H1 (cell line): ENCODE measurements at regions not wholly inside any gene's neighbourhood (a gene's known extent, or its start where the extent isn't known, plus 50 kb on each side); places are given as distances from the start of the nearest gene placed in this dataset.

Experiments
- CTCF ChIA-PET: fragments of 300-600 bp; sonication (Branson Sonifier 250); formaldehyde crosslinking; loops from one replicate; lab custom pipeline; 2021; ENCODE audit not compliant: partially characterized antibody; lab: Charles Lee
- POLR2A ChIA-PET: fragments of 300-600 bp; sonication (Branson Sonifier 250); formaldehyde crosslinking; loops from one replicate; lab custom pipeline; 2021; ENCODE audit warnings: inconsistent platforms; ENCODE audit not compliant: partially characterized antibody; lab: Charles Lee
- DNase-seq, 2 experiments: peaks; one replicate each; pipeline versions ENCODE4 v3.0.0 to v3.0.0-alpha.2; 2010 to 2022; ENCODE audit warnings: low spot score in 2 of 2, low read depth in 1 of 2, mixed read lengths in 1 of 2
- FAIRE-seq: peaks from 2 replicates; lab custom pipeline; 2011; peaks lifted over from hg19 to GRCh38; lab: Jason Lieb, UNC
- H2AFZ ChIP-seq: 2 replicates; pipeline ENCODE4 v1.8.1; 2012; ENCODE audit warnings: low read length, inconsistent platforms
- H2AK5ac ChIP-seq: 2 replicates; pipeline ENCODE4 v1.6.1; 2013; ENCODE audit warnings: low read depth, low read length
- H2BK120ac ChIP-seq: replicated peaks from 2 replicates; pipeline ENCODE3; 2013; ENCODE audit warnings: low read depth, low read length, inconsistent platforms
- H2BK12ac ChIP-seq: 2 replicates; pipeline ENCODE4 v1.6.1; 2013; ENCODE audit warnings: low read depth, low read length
- H2BK15ac ChIP-seq: 2 replicates; pipeline ENCODE4 v1.6.1; 2013; ENCODE audit warnings: low read length
- H2BK20ac ChIP-seq: 2 replicates; pipeline ENCODE4 v1.6.1; 2013; ENCODE audit warnings: low read length
- H2BK5ac ChIP-seq: 2 replicates; pipeline ENCODE4 v1.6.1; 2013; ENCODE audit warnings: low read depth, low read length
- H3K14ac ChIP-seq: 2 replicates; pipeline ENCODE4 v1.6.1; 2013; ENCODE audit warnings: inconsistent platforms; ENCODE audit not compliant: insufficient read length
- H3K18ac ChIP-seq: 2 replicates; pipeline ENCODE4 v1.6.1; 2013; ENCODE audit warnings: low read length; ENCODE audit errors: extremely low read depth
- H3K23ac ChIP-seq: 2 replicates; pipeline ENCODE4 v1.6.1; 2013; ENCODE audit warnings: inconsistent platforms; ENCODE audit not compliant: insufficient read length
- H3K23me2 ChIP-seq: 2 replicates; pipeline ENCODE4 v1.6.1; 2013; ENCODE audit warnings: low read depth, low read length
- H3K27ac ChIP-seq: 2 replicates; pipeline ENCODE4 v1.6.1; 2011; ENCODE audit warnings: low read depth, low read length, inconsistent platforms
- H3K27me3 ChIP-seq, 4 experiments: replicated peaks in 1 of 4; 1 replicate in 1 of 4; 2 replicates in 3 of 4; pipeline versions ENCODE4 v1.6.1 to v1.8.1; 2011 to 2013; ENCODE audit warnings: low read length in 3 of 4, mild to moderate bottlenecking in 3 of 4, inconsistent platforms in 2 of 4, mixed read lengths in 2 of 4, moderate library complexity in 1 of 4; ENCODE audit not compliant: control insufficient read depth in 3 of 4, insufficient read depth in 3 of 4; ENCODE audit errors: extremely low read depth in 1 of 4
- H3K36me3 ChIP-seq, 4 experiments: 2 replicates each; pipeline versions ENCODE4 v1.6.1 to v1.8.1; 2011 to 2013; ENCODE audit warnings: mild to moderate bottlenecking in 4 of 4, low read length in 3 of 4, moderate library complexity in 2 of 4, control low read depth in 1 of 4, inconsistent platforms in 1 of 4; ENCODE audit not compliant: insufficient read depth in 4 of 4, control insufficient read depth in 2 of 4
- H3K4ac ChIP-seq: replicated peaks from 2 replicates; pipeline ENCODE3; 2013; ENCODE audit warnings: low read length, low read depth, mixed read lengths, inconsistent platforms; ENCODE audit not compliant: insufficient read length
- H3K4me1 ChIP-seq, 4 experiments: replicated peaks in 1 of 4; 1 replicate in 1 of 4; 2 replicates in 3 of 4; pipeline versions ENCODE4 v1.6.1 to v1.8.1; 2011 to 2013; ENCODE audit warnings: low read length in 3 of 4, inconsistent platforms in 2 of 4, mixed read lengths in 1 of 4; ENCODE audit not compliant: insufficient read depth in 4 of 4, control insufficient read depth in 3 of 4
- H3K4me2 ChIP-seq, 2 experiments: 2 replicates each; pipeline versions ENCODE4 v1.6.1 to v1.8.1; 2011 to 2013; ENCODE audit warnings: low read depth in 2 of 2, low read length in 2 of 2, control low read depth in 1 of 2, inconsistent platforms in 1 of 2, mild to moderate bottlenecking in 1 of 2; ENCODE audit not compliant: insufficient read depth in 1 of 2
- H3K4me3 ChIP-seq, 4 experiments: fragments of 200-600, 300-600 bp in 1 of 4; sonication (generic), shearing (Covaris generic), sonication (Bioruptor Twin) in 1 of 4; 2 replicates each; pipeline versions ENCODE4 v1.5.1 to v1.8.1; 2011 to 2016; ENCODE audit warnings: low read length in 4 of 4, low read depth in 3 of 4, control low read depth in 2 of 4, inconsistent platforms in 2 of 4, mild to moderate bottlenecking in 2 of 4, mixed read lengths in 1 of 4, moderate library complexity in 1 of 4; ENCODE audit not compliant: insufficient read depth in 2 of 4; ENCODE audit errors: extremely low read depth in 1 of 4
- H3K56ac ChIP-seq: replicated peaks from 2 replicates; pipeline ENCODE3; 2013; ENCODE audit warnings: low read depth, mild to moderate bottlenecking, mixed read lengths, low read length, inconsistent platforms; ENCODE audit not compliant: insufficient read length
- H3K79me1 ChIP-seq: 2 replicates; pipeline ENCODE4 v1.6.1; 2013; ENCODE audit warnings: low read depth, low read length, control low read depth
- H3K79me2 ChIP-seq, 2 experiments: 2 replicates each; pipeline versions ENCODE4 v1.6.1 to v1.8.1; 2012 to 2013; ENCODE audit warnings: low read length in 2 of 2, mild to moderate bottlenecking in 2 of 2, inconsistent platforms in 1 of 2; ENCODE audit not compliant: insufficient read depth in 2 of 2, control insufficient read depth in 1 of 2
- H3K9ac ChIP-seq, 4 experiments: replicated peaks in 1 of 4; 1 replicate in 1 of 4; 2 replicates in 3 of 4; pipeline versions ENCODE4 v1.6.1 to v1.8.1; 2011 to 2013; ENCODE audit warnings: low read depth in 3 of 4, low read length in 3 of 4, control low read depth in 2 of 4, mild to moderate bottlenecking in 2 of 4, moderate library complexity in 2 of 4, inconsistent platforms in 1 of 4; ENCODE audit errors: extremely low read depth in 1 of 4
- H3K9me3 ChIP-seq, 2 experiments: 2 replicates each; pipeline versions ENCODE4 v1.6.1 to v1.8.1; 2012 to 2013; ENCODE audit warnings: mild to moderate bottlenecking in 2 of 2, moderate library complexity in 2 of 2, control low read depth in 1 of 2, inconsistent platforms in 1 of 2, low read depth in 1 of 2, low read length in 1 of 2, mixed read lengths in 1 of 2; ENCODE audit not compliant: insufficient read depth in 2 of 2
- H4K20me1 ChIP-seq, 2 experiments: replicated peaks in 1 of 2; 2 replicates each; pipeline versions ENCODE3 to v1.8.1; 2011 to 2013; ENCODE audit warnings: inconsistent platforms in 2 of 2, low read length in 2 of 2, mild to moderate bottlenecking in 1 of 2; ENCODE audit not compliant: insufficient read depth in 2 of 2, control insufficient read depth in 1 of 2
- H4K5ac ChIP-seq: 2 replicates; pipeline ENCODE4 v1.6.1; 2013; ENCODE audit warnings: low read length, low read depth, mixed read lengths, inconsistent platforms; ENCODE audit not compliant: insufficient read length
- H4K8ac ChIP-seq: 2 replicates; pipeline ENCODE4 v1.8.0; 2013; ENCODE audit warnings: mild to moderate bottlenecking, moderate library complexity, low read length, inconsistent platforms; ENCODE audit not compliant: insufficient read depth; ENCODE audit errors: extremely low read depth
- H4K91ac ChIP-seq: replicated peaks from 2 replicates; pipeline ENCODE3; 2013; ENCODE audit warnings: low read length, mixed read lengths, inconsistent platforms; ENCODE audit not compliant: insufficient read length
- KDM5A ChIP-seq: fragments of 200-600 bp; IDR thresholded peaks from 2 replicates; pipeline ENCODE4 v1.7.1; 2012; ENCODE audit warnings: mild to moderate bottlenecking, low read length, inconsistent platforms, mixed read lengths
- MAX ChIP-seq: IDR thresholded peaks from 2 replicates; pipeline ENCODE4 v1.6.1; 2012; ENCODE audit warnings: inconsistent platforms
- PHF8 ChIP-seq: fragments of 200-600 bp; sonication (generic); conservative IDR thresholded peaks from 2 replicates; pipeline ENCODE4 v1.7.1; 2012; ENCODE audit warnings: low read depth, mild to moderate bottlenecking, inconsistent platforms, low read length, moderate library complexity
- WGBS, 2 experiments: shearing (Covaris generic) in 1 of 2; methylation state at CpG; one replicate each; pipeline versions ENCODE4 v1.1.6 to v1.1.7; 2013 to 2015; ENCODE audit warnings: low lambda C conversion rate in 2 of 2, mixed read lengths in 2 of 2, inconsistent platforms in 1 of 2, low coverage in 1 of 2, missing lambda C conversion rate in 1 of 2; ENCODE audit not compliant: insufficient replicate concordance in 2 of 2, insufficient coverage in 1 of 2, insufficient read length in 1 of 2; ENCODE audit errors: extremely low coverage in 1 of 2, missing lambda C conversion rate in 1 of 2; 5-methylcytosine and 5-hydroxymethylcytosine counted together

GRCh38 chr5:165783024-165783423 lies 2277.6 kb downstream of the MAT2B start:
- no peak overlapping the region for H4K91ac ChIP-seq
- TF ChIP-seq PHF8, result no peak
- TF ChIP-seq MAX, result no peak
- no peak for TF ChIP-seq KDM5A
- TF ChIP-seq, all 59 proteins: peak for 0
- H3K27me3 ChIP-seq, result no peaks in the 10 kb centered on the region
- no peaks in the 10 kb centered on the region; a peak in 1 of 4 replicates for H3K9me3 ChIP-seq
- ChIA-PET POLR2A (no interaction called here), CTCF (no interaction called here)
- H3K9ac ChIP-seq, result no peak overlapping the region
- H3K14ac ChIP-seq, result no peak overlapping the region
- no peak for FAIRE-seq
- no peaks in the 10 kb centered on the region for H3K4me1 ChIP-seq
- no peaks in the 10 kb centered on the region for H3K36me3 ChIP-seq
- H3K4me2 ChIP-seq, result no peak overlapping the region
- no peak for DNase-seq
- no peaks in the 10 kb centered on the region for H3K23me2 ChIP-seq
- H2BK5ac ChIP-seq, result no peak overlapping the region
- no peak overlapping the region for H3K4me3 ChIP-seq
- no peak overlapping the region for H3K4ac ChIP-seq
- no peak overlapping the region for H3K18ac ChIP-seq
- no peaks in the 10 kb centered on the region for H4K20me1 ChIP-seq
- no peak overlapping the region for H2BK120ac ChIP-seq
- no peak overlapping the region for H2AFZ ChIP-seq
- 86% methylated on average over 4 of the region's 4 CpGs; no CpG with 5 or more reads in 1 of the 2 experiments for WGBS, 2 experiments
- no peak overlapping the region for H2BK20ac ChIP-seq
- H4K5ac ChIP-seq, result no peak overlapping the region
- no peaks in the 10 kb centered on the region for H3K79me1 ChIP-seq
- H3K56ac ChIP-seq, result no peak overlapping the region
- H2BK12ac ChIP-seq, result no peak overlapping the region
- no peak overlapping the region for H2AK5ac ChIP-seq
- H3K23ac ChIP-seq, result no peak overlapping the region
- no peak overlapping the region for H3K27ac ChIP-seq
- no peak overlapping the region for H4K8ac ChIP-seq
- no peak overlapping the region for H2BK15ac ChIP-seq
- H3K79me2 ChIP-seq, result no peaks in the 10 kb centered on the region
